Caco-2 (cell line): ENCODE measurements at regions not wholly inside any gene's neighbourhood (a gene's known extent, or its start where the extent isn't known, plus 50 kb on each side); places are given as distances from the start of the nearest gene placed in this dataset.
"Not testable (repeated sequence)": the region's sequence is repeated elsewhere in the genome, so short reads cannot be mapped to it uniquely, and the experiment has no call there.

ENCODE experiments used
- BruUV-seq: library from RNA; stranded (reverse); fragments of 400-500 nt; replicated peaks from 2 replicates; lab custom pipeline; 2021; lab: Mats Ljungman, UMichigan
- CTCF ChIA-PET: fragments of 300-600 bp; sonication (Branson Sonifier 250); formaldehyde crosslinking; loops from one replicate; lab custom pipeline; 2022; ENCODE audit warnings: antibody characterized with exemption; lab: Charles Lee
- POLR2A ChIA-PET: fragments of 300-600 bp; sonication (Branson Sonifier 250); formaldehyde crosslinking; loops from one replicate; lab custom pipeline; 2022; ENCODE audit warnings: antibody characterized with exemption; lab: Charles Lee
- DNase-seq, 2 experiments: peaks; one replicate each; pipeline versions ENCODE4 v3.0.0 to v3.0.0-alpha.2; 2020 to 2022
- H3K27me3 ChIP-seq: replicated peaks from 2 replicates; pipeline ENCODE4 v1.6.0; 2011; ENCODE audit warnings: low read length; ENCODE audit not compliant: control insufficient read depth, insufficient read depth
- H3K36me3 ChIP-seq: 2 replicates; pipeline ENCODE4 v1.5.1; 2011; ENCODE audit warnings: low read length; ENCODE audit not compliant: control insufficient read depth, insufficient read depth
- H3K4me1 ChIP-seq: fragments of 250-450 bp; sonication (Bioruptor Pico); 2 replicates; pipeline ENCODE4 v1.5.1; 2020; ENCODE audit warnings: mild to moderate bottlenecking
- H3K4me3 ChIP-seq: 2 replicates; pipeline ENCODE4 v1.5.1; 2011; ENCODE audit warnings: low read depth, mild to moderate bottlenecking, control low read depth, low read length
- H3K9me3 ChIP-seq: fragments of 250-450 bp; sonication (Bioruptor Pico); 2 replicates; pipeline ENCODE4 v1.5.1; 2020; ENCODE audit warnings: mild to moderate bottlenecking, moderate library complexity
- H3K27ac Mint-ChIP-seq: one replicate; pipeline ENCODE4 v1.8.0; 2022; ENCODE audit warnings: mixed read lengths; ENCODE audit not compliant: unreplicated experiment
- H3K27me3 Mint-ChIP-seq: one replicate; pipeline ENCODE4 v1.8.0; 2022; ENCODE audit warnings: mixed read lengths; ENCODE audit not compliant: insufficient read depth, unreplicated experiment
- H3K36me3 Mint-ChIP-seq: one replicate; pipeline ENCODE4 v1.8.0; 2022; ENCODE audit warnings: mild to moderate bottlenecking, mixed read lengths; ENCODE audit not compliant: insufficient read depth, unreplicated experiment
- H3K4me1 Mint-ChIP-seq: one replicate; pipeline ENCODE4 v1.8.0; 2022; ENCODE audit warnings: low read depth, mixed read lengths; ENCODE audit not compliant: unreplicated experiment
- H3K4me3 Mint-ChIP-seq: one replicate; pipeline ENCODE4 v1.8.0; 2022; ENCODE audit warnings: mild to moderate bottlenecking, moderate library complexity, mixed read lengths; ENCODE audit not compliant: unreplicated experiment
- H3K9me3 Mint-ChIP-seq: one replicate; pipeline ENCODE4 v1.8.0; 2022; ENCODE audit warnings: mixed read lengths; ENCODE audit not compliant: unreplicated experiment
- intact Hi-C: fragments of 100-400 bp; cut with micrococcal nuclease; formaldehyde crosslinking; loops from one replicate; pipeline ENCODE4 v1.10.0; 2022; ENCODE audit not compliant: unreplicated experiment
- TF ChIP-seq, protein P1 (sequence below), 2 experiments: fragments of 200-600 bp in 1 of 2; IDR thresholded peaks; 1 replicate in 1 of 2; 2 replicates in 1 of 2; pipeline versions ENCODE4 v1.5.1 to v1.8.0; 2011 to 2022; ENCODE audit warnings: antibody characterized with exemption in 1 of 2, control low read depth in 1 of 2, inconsistent platforms in 1 of 2, low read depth in 1 of 2, low read length in 1 of 2, mild to moderate bottlenecking in 1 of 2, moderate library complexity in 1 of 2; ENCODE audit not compliant: insufficient read depth in 1 of 2, severe bottlenecking in 1 of 2, unreplicated experiment in 1 of 2

DNA sequence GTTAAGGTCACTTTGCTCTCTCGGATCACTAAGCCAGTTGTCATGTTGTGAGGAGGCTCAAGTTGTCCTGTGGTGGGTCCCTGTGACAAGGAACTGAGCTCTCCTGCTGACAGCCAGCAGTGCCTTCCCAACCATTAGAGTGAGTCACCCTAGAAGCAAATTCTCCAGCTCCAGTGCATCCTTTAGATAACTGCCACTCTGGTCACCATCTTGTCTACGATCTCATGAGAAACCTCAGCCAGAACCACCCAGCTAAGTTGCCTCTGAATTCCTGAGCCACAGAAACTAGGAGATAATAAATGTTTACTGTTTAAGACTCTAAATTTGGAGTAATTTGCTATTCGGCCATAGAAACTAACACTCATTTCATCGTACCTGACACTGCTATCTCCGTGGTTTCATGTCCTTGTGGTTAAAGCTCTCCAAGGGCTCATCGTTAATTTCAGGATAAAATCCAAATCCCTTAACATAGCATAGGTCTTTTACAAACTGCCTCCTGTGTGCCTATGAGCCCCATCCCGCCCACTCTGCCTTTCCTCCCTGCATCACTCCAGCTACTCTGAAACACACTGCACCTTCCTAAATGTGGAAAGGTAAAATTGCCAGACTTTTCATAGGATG lies 56.5 kb upstream of the WIPF3 start:
- Mint-ChIP-seq H3K27ac (no peak overlapping the region), H3K4me1 (peaks cover 7% of the 10 kb centered on the region), H3K4me3 (no peak overlapping the region), H3K36me3 (no peaks in the 10 kb centered on the region), H3K27me3 (peaks cover 23% of the 10 kb centered on the region), H3K9me3 (no peaks in the 10 kb centered on the region)
- H3K36me3 ChIP-seq = no peaks in the 10 kb centered on the region
- ChIA-PET CTCF (no interaction called here), POLR2A (no interaction called here)
- intact Hi-C loops = loop anchor here (2.0 kb wide), 1 partner anchor 65 kb away; no protein-coding TSS in a partner anchor
- no peak overlapping the region for H3K4me3 ChIP-seq
- no peaks in the 10 kb centered on the region for H3K4me1 ChIP-seq
- DNase-seq = no peak
- TF ChIP-seq, protein P1, sequence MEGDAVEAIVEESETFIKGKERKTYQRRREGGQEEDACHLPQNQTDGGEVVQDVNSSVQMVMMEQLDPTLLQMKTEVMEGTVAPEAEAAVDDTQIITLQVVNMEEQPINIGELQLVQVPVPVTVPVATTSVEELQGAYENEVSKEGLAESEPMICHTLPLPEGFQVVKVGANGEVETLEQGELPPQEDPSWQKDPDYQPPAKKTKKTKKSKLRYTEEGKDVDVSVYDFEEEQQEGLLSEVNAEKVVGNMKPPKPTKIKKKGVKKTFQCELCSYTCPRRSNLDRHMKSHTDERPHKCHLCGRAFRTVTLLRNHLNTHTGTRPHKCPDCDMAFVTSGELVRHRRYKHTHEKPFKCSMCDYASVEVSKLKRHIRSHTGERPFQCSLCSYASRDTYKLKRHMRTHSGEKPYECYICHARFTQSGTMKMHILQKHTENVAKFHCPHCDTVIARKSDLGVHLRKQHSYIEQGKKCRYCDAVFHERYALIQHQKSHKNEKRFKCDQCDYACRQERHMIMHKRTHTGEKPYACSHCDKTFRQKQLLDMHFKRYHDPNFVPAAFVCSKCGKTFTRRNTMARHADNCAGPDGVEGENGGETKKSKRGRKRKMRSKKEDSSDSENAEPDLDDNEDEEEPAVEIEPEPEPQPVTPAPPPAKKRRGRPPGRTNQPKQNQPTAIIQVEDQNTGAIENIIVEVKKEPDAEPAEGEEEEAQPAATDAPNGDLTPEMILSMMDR (IDR thresholded peaks at IDR 0.05; ENCODE audit: insufficient read depth in 1 of 2, low read depth in 1 of 2, low read length in 1 of 2, severe bottlenecking in 1 of 2, unreplicated experiment in 1 of 2) = no peak
- H3K9me3 ChIP-seq = no peaks in the 10 kb centered on the region
- no peaks in the 10 kb centered on the region; the same call in 1 of the 2 replicates for H3K27me3 ChIP-seq
- no TSS peak for BruUV-seq

DNA sequence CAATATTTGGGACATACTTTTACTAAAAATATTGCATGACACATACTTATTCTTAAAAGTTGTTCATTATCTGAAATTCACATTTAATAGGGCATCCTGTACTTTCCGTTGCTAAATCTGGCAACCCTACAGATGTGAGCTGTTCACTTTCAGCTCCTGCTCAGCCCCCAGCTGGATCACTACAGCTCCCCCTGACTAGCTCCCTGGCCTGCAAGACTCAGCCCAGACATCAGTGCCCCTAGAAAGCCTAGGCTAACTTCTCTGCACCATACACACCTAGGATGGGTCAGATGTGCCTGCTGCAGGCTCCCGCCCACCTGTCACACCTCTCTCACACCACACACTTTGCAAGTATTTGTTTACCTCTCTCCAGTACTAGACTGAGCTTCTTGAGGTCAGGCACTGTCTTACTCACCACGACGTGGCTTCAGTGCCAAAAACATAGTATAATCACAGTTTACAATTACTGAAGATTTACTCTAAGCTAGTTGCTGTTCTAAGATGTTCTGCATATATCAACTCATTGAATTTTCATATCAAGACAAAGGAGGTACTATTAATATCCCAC lies 55.9 kb upstream of the WIPF3 start:
- H3K4me1 ChIP-seq, H3K36me3 Mint-ChIP-seq, H3K4me1 Mint-ChIP-seq, H3K4me3 Mint-ChIP-seq, H3K27ac Mint-ChIP-seq, H3K9me3 Mint-ChIP-seq, CTCF ChIA-PET, H3K27me3 ChIP-seq, H3K4me3 ChIP-seq, intact Hi-C loops, BruUV-seq, H3K9me3 ChIP-seq, POLR2A ChIA-PET, DNase-seq, H3K36me3 ChIP-seq: not testable (repeated sequence)
- H3K27me3 Mint-ChIP-seq = peaks cover 28% of the 10 kb centered on the region

DNA sequence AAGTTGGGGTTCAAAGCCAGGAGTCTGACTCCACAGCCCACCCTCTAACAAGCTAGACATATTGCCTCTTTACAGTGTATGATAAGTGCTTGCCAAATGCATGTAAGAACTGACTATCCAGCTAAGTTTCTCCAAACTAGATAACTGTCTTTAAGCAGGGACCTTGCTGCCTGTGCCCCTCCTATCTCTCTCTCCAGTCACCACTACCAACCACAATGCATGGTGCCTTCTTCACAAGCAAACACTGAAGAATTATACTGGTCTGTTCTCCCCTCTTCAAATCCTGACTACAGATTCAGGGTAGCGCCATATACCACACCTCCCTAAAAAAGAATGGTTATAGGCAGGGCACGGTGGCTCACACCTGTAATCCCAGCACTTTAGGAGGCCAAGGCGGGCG lies 55.3 kb upstream of the WIPF3 start:
- intact Hi-C loops, CTCF ChIA-PET, H3K36me3 ChIP-seq, POLR2A ChIA-PET, H3K4me3 ChIP-seq, H3K4me1 Mint-ChIP-seq, H3K36me3 Mint-ChIP-seq, H3K27me3 ChIP-seq, H3K9me3 ChIP-seq, H3K4me1 ChIP-seq, H3K9me3 Mint-ChIP-seq, H3K27ac Mint-ChIP-seq, BruUV-seq, H3K4me3 Mint-ChIP-seq, DNase-seq: not testable (repeated sequence)
- H3K27me3 Mint-ChIP-seq = peaks cover 23% of the 10 kb centered on the region

DNA sequence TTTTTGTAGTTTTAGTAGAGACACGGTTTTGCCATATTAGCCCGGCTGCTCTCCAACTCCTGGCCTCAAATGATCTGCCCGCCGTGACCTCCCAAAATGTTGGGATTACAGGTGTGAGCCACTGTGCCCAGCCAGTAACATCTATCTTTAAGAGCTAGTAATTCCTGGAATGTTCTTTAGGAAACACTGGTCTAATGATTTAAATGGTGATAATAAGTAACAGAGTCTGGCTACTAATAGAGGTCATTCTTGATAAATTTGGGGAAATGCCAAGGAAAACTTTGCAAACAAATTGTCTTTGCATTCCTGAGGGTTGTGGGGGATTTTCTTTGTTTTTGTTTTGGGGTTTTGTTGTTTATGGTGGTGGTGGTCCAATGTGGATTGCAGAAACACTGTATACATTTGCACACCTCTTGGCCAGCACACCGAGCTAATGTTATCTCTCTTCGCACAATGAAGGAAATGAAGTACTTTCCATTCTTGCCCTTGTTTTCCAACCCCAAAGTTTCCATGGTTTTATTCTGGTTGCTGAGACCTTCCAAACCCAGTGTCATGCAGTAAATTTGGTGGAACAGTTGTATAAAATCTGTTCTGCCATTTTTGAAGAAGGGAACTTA lies 51.3 kb upstream of the WIPF3 start:
- intact Hi-C loops = no loop called here
- TF ChIP-seq, protein P1 (IDR thresholded peaks at IDR 0.05; ENCODE audit: insufficient read depth in 1 of 2, low read depth in 1 of 2, low read length in 1 of 2, severe bottlenecking in 1 of 2, unreplicated experiment in 1 of 2) = no peak
- no peaks in the 10 kb centered on the region for H3K27me3 ChIP-seq
- CTCF ChIA-PET = no interaction called here
- DNase-seq = no peak
- H3K9me3 ChIP-seq = no peaks in the 10 kb centered on the region
- no peaks in the 10 kb centered on the region for H3K36me3 ChIP-seq
- H3K4me3 ChIP-seq = no peak overlapping the region
- BruUV-seq = no TSS peak
- POLR2A ChIA-PET = no interaction called here
- Mint-ChIP-seq H3K4me3 (no peak overlapping the region), H3K36me3 (no peaks in the 10 kb centered on the region), H3K4me1 (no peaks in the 10 kb centered on the region), H3K27ac (no peak overlapping the region), H3K9me3 (no peaks in the 10 kb centered on the region), H3K27me3 (peaks cover 14% of the 10 kb centered on the region)
- no peaks in the 10 kb centered on the region for H3K4me1 ChIP-seq
